ENCODE measurements at regions not wholly inside any gene's neighbourhood (a gene's known extent, or its start where the extent isn't known, plus 50 kb on each side); places are given as distances from the start of the nearest gene placed in this dataset.
"Not testable (repeated sequence)": the region's sequence is repeated elsewhere in the genome, so short reads cannot be mapped to it uniquely, and the experiment has no call there.

DNA sequence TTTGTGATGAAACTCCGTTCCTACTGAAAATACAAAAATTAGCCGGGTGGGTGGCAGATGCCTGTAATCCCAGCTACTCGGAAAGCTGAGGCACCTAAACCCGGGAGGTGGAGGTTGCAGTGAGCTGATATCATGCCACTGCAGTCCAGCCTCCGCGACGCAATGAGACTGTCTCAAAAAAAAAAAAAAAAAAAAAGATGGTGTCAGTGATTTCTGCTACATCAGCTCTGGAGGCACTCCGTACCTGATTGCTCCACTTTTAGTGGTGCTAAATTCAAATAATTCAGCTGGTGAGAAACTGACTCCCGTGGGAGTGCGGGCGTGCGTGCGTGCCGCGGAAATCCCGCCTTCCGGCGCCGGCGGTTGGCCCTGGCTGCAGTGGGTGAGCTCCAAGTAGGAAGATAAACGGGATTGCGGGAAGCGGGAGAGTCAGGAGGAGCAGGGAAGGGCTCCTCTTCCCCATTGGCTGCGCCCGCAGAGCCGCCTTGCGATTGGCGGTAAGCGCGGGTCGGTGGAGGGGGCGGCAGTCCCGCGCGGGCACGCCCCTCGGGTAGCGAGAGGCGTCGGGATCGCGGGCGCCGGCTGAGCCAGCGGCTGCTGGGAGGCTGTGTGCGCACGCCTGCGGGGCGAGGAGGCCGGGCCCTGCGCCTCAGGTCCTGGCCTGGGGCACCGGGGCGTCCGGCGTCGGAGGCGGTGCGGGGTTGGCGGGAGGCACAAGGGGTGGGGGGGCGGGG, 65.0 kb upstream of the TP53TG3 start:
- ATAC-seq, result peak in 3 of 4 donors; percentile 20 to 68 (median 25)
- H3K9me3 ChIP-seq; DNase-seq; H3K4me3 ChIP-seq; H3K36me3 ChIP-seq; intact Hi-C loops (cut with DNase I); H3K27ac ChIP-seq; H3K4me1 ChIP-seq; H3K27me3 ChIP-seq: not testable (repeated sequence)
- WGBS (ENCODE audit: insufficient coverage, low coverage, low lambda C conversion rate, missing lambda C conversion rate), result no CpG with 5 or more reads among the region's 60 CpGs

Measured in right lobe of liver (tissue), 6 donors.